Prostate gland (tissue), 2 donors: ENCODE measurements at regions not wholly inside any gene's neighbourhood (a gene's known extent, or its start where the extent isn't known, plus 50 kb on each side); places are given as distances from the start of the nearest gene placed in this dataset.

Experiments used
- CTCF ChIP-seq, 4 experiments: fragments of 200-600 bp in 2 of 4; fragments of 450-650 bp in 2 of 4; sonication (generic) in 2 of 4; IDR thresholded peaks; 1 replicate in 3 of 4; 2 replicates in 1 of 4; pipeline ENCODE4 v1.5.1; 2016 to 2019; ENCODE audit warnings: antibody characterized with exemption in 4 of 4, mild to moderate bottlenecking in 2 of 4, moderate library complexity in 2 of 4
- POLR2A ChIP-seq: fragments of 450-650 bp; IDR thresholded peaks from one replicate; pipeline ENCODE4 v1.6.1; 2016; ENCODE audit warnings: antibody characterized with exemption, mild to moderate bottlenecking

GRCh38 chr2:67572721-67573435, 175.7 kb downstream of the ETAA1 start:
- TF ChIP-seq CTCF (IDR thresholded peaks at IDR 0.05) (no peak), POLR2A (no peak)
